SHP77 (cell line): ENCODE measurements at regions not wholly inside any gene's neighbourhood (a gene's known extent, or its start where the extent isn't known, plus 50 kb on each side); places are given as distances from the start of the nearest gene placed in this dataset.
"Not testable (repeated sequence)": the region's sequence is repeated elsewhere in the genome, so short reads cannot be mapped to it uniquely, and the experiment has no call there.

ENCODE experiments used
- DNase-seq, 2 experiments: peaks; one replicate each; lab custom pipeline; 2025; lab: John Stamatoyannopoulos, UW

- no peak for DNase-seq
These were observed 118.3 kb upstream of the EEF2KMT start for GRCh38 chr16:5215901-5216300.

- DNase-seq = no peak
These were observed 116.9 kb upstream of the EEF2KMT start for GRCh38 chr16:5214466-5214865.

- DNase-seq = not testable (repeated sequence)
These were observed 114.9 kb upstream of the EEF2KMT start for GRCh38 chr16:5212501-5212900.

GRCh38 chr16:5207862-5208498, 110.4 kb upstream of the EEF2KMT start:
- DNase-seq = not testable (repeated sequence)

- no peak for DNase-seq
These were observed 109.5 kb upstream of the EEF2KMT start for GRCh38 chr16:5207001-5207523.

GRCh38 chr16:5206331-5206990, 108.9 kb upstream of the EEF2KMT start:
- no peak for DNase-seq

GRCh38 chr16:5205361-5206040, 107.9 kb upstream of the EEF2KMT start:
- DNase-seq = no peak

GRCh38 chr16:5203675-5204074, 106.1 kb upstream of the EEF2KMT start:
- not testable (repeated sequence) for DNase-seq

GRCh38 chr16:5200123-5200522, 102.5 kb upstream of the EEF2KMT start:
- no peak for DNase-seq

GRCh38 chr16:5196204-5196603, 98.6 kb upstream of the EEF2KMT start:
- DNase-seq = no peak

- DNase-seq = no peak
These were observed 96.3 kb upstream of the EEF2KMT start for GRCh38 chr16:5193861-5194260.

GRCh38 chr16:5188989-5189352, 91.4 kb upstream of the EEF2KMT start:
- DNase-seq = no peak

GRCh38 chr16:5188318-5188988, 90.9 kb upstream of the EEF2KMT start:
- no peak for DNase-seq

GRCh38 chr16:5187402-5187952, 89.9 kb upstream of the EEF2KMT start:
- no peak for DNase-seq

GRCh38 chr16:5186381-5186903, 88.8 kb upstream of the EEF2KMT start:
- no peak for DNase-seq

GRCh38 chr16:5176505-5176904, 78.9 kb upstream of the EEF2KMT start:
- no peak for DNase-seq

- no peak for DNase-seq
These were observed 77.7 kb upstream of the EEF2KMT start for GRCh38 chr16:5175266-5175665.

- DNase-seq = no peak
These were observed 68.9 kb upstream of the EEF2KMT start for GRCh38 chr16:5166486-5166885.

- not testable (repeated sequence) for DNase-seq
These were observed 67.8 kb upstream of the EEF2KMT start for GRCh38 chr16:5165429-5165828.

GRCh38 chr16:5162801-5163200, 65.2 kb upstream of the EEF2KMT start:
- DNase-seq = not testable (repeated sequence)

GRCh38 chr16:5161888-5162287, 64.3 kb upstream of the EEF2KMT start:
- DNase-seq = not testable (repeated sequence)

- DNase-seq = not testable (repeated sequence)
These were observed 62.4 kb upstream of the EEF2KMT start for GRCh38 chr16:5160010-5160409.
